LNCaP clone FGC (cell line): ENCODE measurements at regions not wholly inside any gene's neighbourhood (a gene's known extent, or its start where the extent isn't known, plus 50 kb on each side); places are given as distances from the start of the nearest gene placed in this dataset.
"Not testable (repeated sequence)": the region's sequence is repeated elsewhere in the genome, so short reads cannot be mapped to it uniquely, and the experiment has no call there.

Experiments
- DNase-seq: peaks from one replicate; pipeline ENCODE4 v3.0.0-alpha.2; 2011; ENCODE audit warnings: low read depth
- H3K4me3 ChIP-seq: 2 replicates; pipeline ENCODE4 v1.5.1; 2011; ENCODE audit warnings: mild to moderate bottlenecking, low read depth, low read length, control low read depth
- CTCF ChIP-seq: IDR thresholded peaks from 2 replicates; pipeline ENCODE4 v1.5.1; 2012; ENCODE audit warnings: mild to moderate bottlenecking; ENCODE audit not compliant: control insufficient read depth, insufficient read depth; ENCODE audit errors: extremely low read depth

- no peak for TF ChIP-seq CTCF
- no peak overlapping the region for H3K4me3 ChIP-seq
- no peak for DNase-seq
Observed at GRCh38 chr7:66517212-66517909, 111.3 kb upstream of the KCTD7 start.

- no peak for TF ChIP-seq CTCF
- DNase-seq = no peak
- no peak overlapping the region for H3K4me3 ChIP-seq
Observed at GRCh38 chr7:66518151-66518691, 110.5 kb upstream of the KCTD7 start.

GRCh38 chr7:66521675-66522074 lies 107.0 kb upstream of the KCTD7 start:
- DNase-seq = no peak
- no peak overlapping the region for H3K4me3 ChIP-seq
- no peak for TF ChIP-seq CTCF

- peak; percentile 51 for TF ChIP-seq CTCF
- no peak overlapping the region for H3K4me3 ChIP-seq
- DNase-seq = no peak
Observed at GRCh38 chr7:66522518-66522917, 106.2 kb upstream of the KCTD7 start.

GRCh38 chr7:66523409-66523808 lies 105.3 kb upstream of the KCTD7 start:
- no peak for TF ChIP-seq CTCF
- no peak overlapping the region for H3K4me3 ChIP-seq
- no peak for DNase-seq

GRCh38 chr7:66524738-66525137 lies 103.9 kb upstream of the KCTD7 start:
- DNase-seq = no peak
- no peak overlapping the region for H3K4me3 ChIP-seq
- TF ChIP-seq CTCF = no peak

GRCh38 chr7:66526782-66527181 lies 101.9 kb upstream of the KCTD7 start:
- not testable (repeated sequence) for DNase-seq, H3K4me3 ChIP-seq
